ENCODE measurements at regions not wholly inside any gene's neighbourhood (a gene's known extent, or its start where the extent isn't known, plus 50 kb on each side); places are given as distances from the start of the nearest gene placed in this dataset.

- no peak for TF ChIP-seq ZNF274 (IDR thresholded peaks at IDR 0.05; ENCODE audit: low read depth, low read length)
- no peak for TF ChIP-seq YY1 (IDR thresholded peaks at IDR 0.05; ENCODE audit: insufficient read depth, insufficient read length)
- TF ChIP-seq SUZ12 (IDR thresholded peaks at IDR 0.05; ENCODE audit: extremely low read depth, insufficient read depth, insufficient read length): no peak
Measured at GRCh38 chr6:140203661-140204147, 829.3 kb upstream of the CITED2 start.
